Mammary epithelial cell (primary cell): ENCODE measurements at regions not wholly inside any gene's neighbourhood (a gene's known extent, or its start where the extent isn't known, plus 50 kb on each side); places are given as distances from the start of the nearest gene placed in this dataset.

Source experiments
- CTCF ChIP-seq, 2 donors: IDR thresholded peaks in 1 of 2; conservative IDR thresholded peaks in 1 of 2; 2 replicates each; pipeline ENCODE4 v1.5.1; 2011 to 2012; ENCODE audit warnings: inconsistent platforms in 2 of 2, low read length in 2 of 2, mild to moderate bottlenecking in 2 of 2, control low read depth in 1 of 2, low read depth in 1 of 2; ENCODE audit not compliant: insufficient read depth in 1 of 2; ENCODE audit errors: extremely low read depth in 1 of 2
- EZH2 ChIP-seq: IDR thresholded peaks from 2 replicates; pipeline ENCODE4 v1.6.1; 2012; ENCODE audit warnings: low read length, inconsistent platforms, borderline replicate concordance

- TF ChIP-seq CTCF (conservative IDR thresholded peaks at IDR 0.05 in 1 of 2, IDR thresholded peaks at IDR 0.05 in 1 of 2; ENCODE audit: extremely low read depth in 1 of 2, insufficient read depth in 1 of 2, low read depth in 1 of 2, low read length in 2 of 2) (no peak), EZH2 (no peak)
These were observed 660.9 kb downstream of the BRD1 start for GRCh38 chr22:49166746-49167145.
